Large intestine (tissue), 3 donors: ENCODE measurements at regions not wholly inside any gene's neighbourhood (a gene's known extent, or its start where the extent isn't known, plus 50 kb on each side); places are given as distances from the start of the nearest gene placed in this dataset.

Experiments
- DNase-seq, 2 donors: peaks; one replicate each; pipeline versions ENCODE4 v3.0.0 to v3.0.0-alpha.2; 2013
- H3K27ac ChIP-seq: one replicate; pipeline ENCODE4 v1.5.1; 2013; ENCODE audit warnings: low read length
- H3K27me3 ChIP-seq: 2 replicates; pipeline ENCODE4 v1.6.1; 2013; ENCODE audit warnings: low read length; ENCODE audit not compliant: control insufficient read depth, insufficient read depth
- H3K36me3 ChIP-seq: 2 replicates; pipeline ENCODE4 v1.6.1; 2013; ENCODE audit warnings: low read length; ENCODE audit not compliant: control insufficient read depth, insufficient read depth
- H3K4me1 ChIP-seq: one replicate; pipeline ENCODE4 v1.6.1; 2013; ENCODE audit warnings: low read length; ENCODE audit not compliant: control insufficient read depth, insufficient read depth
- H3K4me3 ChIP-seq: one replicate; pipeline ENCODE4 v1.5.1; 2013; ENCODE audit warnings: low read length
- H3K9me3 ChIP-seq: one replicate; pipeline ENCODE4 v1.6.1; 2013; ENCODE audit warnings: mild to moderate bottlenecking, low read depth, low read length, moderate library complexity; ENCODE audit not compliant: control insufficient read depth
- WGBS: methylation state at CpG from one replicate; pipeline ENCODE4 v1.1.5; 2013; ENCODE audit warnings: low lambda C conversion rate; ENCODE audit not compliant: insufficient coverage; 5-methylcytosine and 5-hydroxymethylcytosine counted together

- Histone ChIP-seq H3K9me3 (no peaks in the 10 kb centered on the region), H3K36me3 (no peaks in the 10 kb centered on the region), H3K4me1 (no peaks in the 10 kb centered on the region), H3K27ac (no peak overlapping the region), H3K4me3 (no peak overlapping the region), H3K27me3 (peaks cover 7% of the 10 kb centered on the region)
- no peak for DNase-seq
- WGBS: 78% methylated on average over 5 of the region's 9 CpGs
Measured at GRCh38 chr21:35427320-35428000, 378.4 kb upstream of the RUNX1 start.

GRCh38 chr21:35426897-35427296 lies 377.8 kb upstream of the RUNX1 start:
- no peak for DNase-seq
- 86% methylated on average over 1 of the region's 2 CpGs for WGBS
- no peaks in the 10 kb centered on the region for H3K4me1 ChIP-seq
- H3K4me3 ChIP-seq: no peak overlapping the region
- H3K9me3 ChIP-seq: no peaks in the 10 kb centered on the region
- H3K36me3 ChIP-seq: no peaks in the 10 kb centered on the region
- no peak overlapping the region for H3K27ac ChIP-seq
- H3K27me3 ChIP-seq: peaks cover 7% of the 10 kb centered on the region

- Histone ChIP-seq H3K27ac (no peak overlapping the region), H3K4me1 (no peaks in the 10 kb centered on the region), H3K9me3 (no peaks in the 10 kb centered on the region), H3K4me3 (no peak overlapping the region), H3K36me3 (no peaks in the 10 kb centered on the region), H3K27me3 (peaks cover 7% of the 10 kb centered on the region)
- WGBS: no CpG with 5 or more reads among the region's 3 CpGs
- no peak for DNase-seq
Measured at GRCh38 chr21:35426469-35426868, 377.4 kb upstream of the RUNX1 start.

- Histone ChIP-seq H3K9me3 (no peaks in the 10 kb centered on the region), H3K4me3 (no peak overlapping the region), H3K27me3 (peaks cover 4% of the 10 kb centered on the region), H3K27ac (no peak overlapping the region), H3K36me3 (no peaks in the 10 kb centered on the region), H3K4me1 (no peaks in the 10 kb centered on the region)
- DNase-seq: no peak
- WGBS: 100% methylated on average over 1 of the region's 3 CpGs
Measured at GRCh38 chr21:35424122-35424521, 375.0 kb upstream of the RUNX1 start.

- Histone ChIP-seq H3K4me3 (no peak overlapping the region), H3K27me3 (peaks cover 4% of the 10 kb centered on the region), H3K4me1 (no peaks in the 10 kb centered on the region), H3K27ac (no peak overlapping the region), H3K36me3 (no peaks in the 10 kb centered on the region), H3K9me3 (no peaks in the 10 kb centered on the region)
- WGBS: no CpG with 5 or more reads among the region's 1 CpG
- no peak for DNase-seq
Measured at GRCh38 chr21:35423709-35424108, 374.6 kb upstream of the RUNX1 start.

- H3K4me1 ChIP-seq: no peaks in the 10 kb centered on the region
- H3K4me3 ChIP-seq: no peak overlapping the region
- no peak for DNase-seq
- no peaks in the 10 kb centered on the region for H3K27me3 ChIP-seq
- no peak overlapping the region for H3K27ac ChIP-seq
- H3K9me3 ChIP-seq: no peaks in the 10 kb centered on the region
- H3K36me3 ChIP-seq: no peaks in the 10 kb centered on the region
Measured at GRCh38 chr21:35422011-35422410, 372.9 kb upstream of the RUNX1 start.

GRCh38 chr21:35421221-35421620 lies 372.1 kb upstream of the RUNX1 start:
- no peak overlapping the region for H3K27ac ChIP-seq
- H3K4me3 ChIP-seq: no peak overlapping the region
- DNase-seq: no peak
- no peaks in the 10 kb centered on the region for H3K27me3 ChIP-seq
- no peaks in the 10 kb centered on the region for H3K36me3 ChIP-seq
- WGBS: no CpG with 5 or more reads among the region's 5 CpGs
- H3K9me3 ChIP-seq: no peaks in the 10 kb centered on the region
- H3K4me1 ChIP-seq: no peaks in the 10 kb centered on the region

GRCh38 chr21:35420656-35421055 lies 371.6 kb upstream of the RUNX1 start:
- no peaks in the 10 kb centered on the region for H3K27me3 ChIP-seq
- no peak overlapping the region for H3K4me3 ChIP-seq
- whole genome bisulfite sequencing: no CpG with 5 or more reads among the region's 2 CpGs
- no peaks in the 10 kb centered on the region for H3K9me3 ChIP-seq
- DNase-seq: no peak
- no peaks in the 10 kb centered on the region for H3K4me1 ChIP-seq
- H3K27ac ChIP-seq: no peak overlapping the region
- H3K36me3 ChIP-seq: no peaks in the 10 kb centered on the region

- Histone ChIP-seq H3K27ac (no peak overlapping the region), H3K36me3 (no peaks in the 10 kb centered on the region), H3K27me3 (no peaks in the 10 kb centered on the region), H3K4me3 (no peak overlapping the region), H3K9me3 (no peaks in the 10 kb centered on the region), H3K4me1 (no peaks in the 10 kb centered on the region)
- WGBS: 90% methylated on average over 2 of the region's 5 CpGs
- DNase-seq: no peak
Measured at GRCh38 chr21:35417762-35418161, 368.7 kb upstream of the RUNX1 start.

- WGBS: 71% methylated on average over 1 of the region's 8 CpGs
- Histone ChIP-seq H3K4me3 (no peak overlapping the region), H3K4me1 (no peaks in the 10 kb centered on the region), H3K27me3 (no peaks in the 10 kb centered on the region), H3K9me3 (no peaks in the 10 kb centered on the region), H3K27ac (no peak overlapping the region), H3K36me3 (no peaks in the 10 kb centered on the region)
- no peak for DNase-seq
Measured at GRCh38 chr21:35416866-35417489, 367.9 kb upstream of the RUNX1 start.
